A673 (cell line): ENCODE measurements at regions not wholly inside any gene's neighbourhood (a gene's known extent, or its start where the extent isn't known, plus 50 kb on each side); places are given as distances from the start of the nearest gene placed in this dataset.

Experiments used
- BruUV-seq: library from RNA; stranded (reverse); fragments of 400-500 nt; replicated peaks from 2 replicates; lab custom pipeline; 2021; lab: Mats Ljungman, UMichigan
- CTCF ChIA-PET: fragments of 300-600 bp; sonication (Branson Sonifier 250); formaldehyde crosslinking; loops from one replicate; lab custom pipeline; 2022; ENCODE audit warnings: antibody characterized with exemption; lab: Charles Lee
- POLR2A ChIA-PET: fragments of 300-600 bp; sonication (Branson Sonifier 250); formaldehyde crosslinking; loops from one replicate; lab custom pipeline; 2022; ENCODE audit warnings: antibody characterized with exemption; ENCODE audit not compliant: low non-redundant PET; lab: Charles Lee
- DNase-seq: peaks from one replicate; pipeline ENCODE4 v3.0.0-alpha.2; 2015; ENCODE audit warnings: low spot score
- H3K27ac ChIP-seq: fragments of 200-600 bp; sonication (generic); 2 replicates; pipeline ENCODE4 v1.5.1; 2016; ENCODE audit warnings: mixed run types, low read depth, mild to moderate bottlenecking, mixed read lengths, antibody characterized with exemption, low read length; ENCODE audit not compliant: poor library complexity, severe bottlenecking
- H3K27me3 ChIP-seq: fragments of 200-600 bp; sonication (generic); replicated peaks from 2 replicates; pipeline ENCODE4 v1.6.1; 2017; ENCODE audit warnings: mixed run types, low read depth, mild to moderate bottlenecking, mixed read lengths, antibody characterized with exemption, low read length; ENCODE audit not compliant: insufficient read depth, poor library complexity
- H3K36me3 ChIP-seq: fragments of 200-600 bp; sonication (generic); 2 replicates; pipeline ENCODE4 v1.6.1; 2016; ENCODE audit warnings: mixed run types, mild to moderate bottlenecking, mixed read lengths, antibody characterized with exemption, low read length; ENCODE audit not compliant: insufficient read depth, poor library complexity, severe bottlenecking
- H3K4me1 ChIP-seq: fragments of 200-600 bp; sonication (generic); 2 replicates; pipeline ENCODE4 v1.6.1; 2017; ENCODE audit warnings: mixed run types, mild to moderate bottlenecking, mixed read lengths, antibody characterized with exemption, low read length; ENCODE audit not compliant: insufficient read depth, poor library complexity, severe bottlenecking
- H3K4me3 ChIP-seq: fragments of 200-600 bp; sonication (generic); 2 replicates; pipeline ENCODE4 v1.5.1; 2016; ENCODE audit warnings: low read depth, mixed run types, mild to moderate bottlenecking, mixed read lengths, low read length; ENCODE audit not compliant: poor library complexity, severe bottlenecking
- H3K9me3 ChIP-seq: fragments of 200-600 bp; sonication (generic); 2 replicates; pipeline ENCODE4 v1.6.1; 2016; ENCODE audit warnings: mixed run types, low read depth, mild to moderate bottlenecking, mixed read lengths, antibody characterized with exemption, low read length; ENCODE audit not compliant: poor library complexity, severe bottlenecking
- CTCF ChIP-seq: fragments of 300-800, 200-600 bp; sonication (generic); conservative IDR thresholded peaks from 2 replicates; pipeline ENCODE4 v1.5.1; 2017; ENCODE audit warnings: low read depth, mild to moderate bottlenecking, antibody characterized with exemption, low read length, moderate library complexity, mixed read lengths
- EZH2 ChIP-seq: fragments of 200-600 bp; sonication (generic); IDR thresholded peaks from 2 replicates; pipeline ENCODE4 v1.6.1; 2017; ENCODE audit warnings: borderline replicate concordance, low read depth, mild to moderate bottlenecking, mixed read lengths, antibody characterized with exemption, low read length; ENCODE audit not compliant: poor library complexity, severe bottlenecking
- intact Hi-C: fragments of 100-400 bp; cut with micrococcal nuclease; formaldehyde crosslinking; loops from one replicate; pipeline ENCODE4 v1.10.0; 2022; ENCODE audit not compliant: unreplicated experiment

- intact Hi-C loops = no loop called here
- Histone ChIP-seq H3K9me3 (peaks cover 9% of the 10 kb centered on the region), H3K4me3 (no peak overlapping the region), H3K36me3 (no peaks in the 10 kb centered on the region), H3K27ac (no peak overlapping the region), H3K27me3 (no peaks in the 10 kb centered on the region), H3K4me1 (no peaks in the 10 kb centered on the region)
- CTCF ChIA-PET = no interaction called here
- TF ChIP-seq CTCF (no peak), EZH2 (no peak)
- no peak for DNase-seq
- BruUV-seq = no TSS peak
- POLR2A ChIA-PET = no interaction called here
Observed at GRCh38 chr6:168734523-168734922, 293.5 kb downstream of the SMOC2 start.

GRCh38 chr6:168732676-168733075 lies 291.7 kb downstream of the SMOC2 start:
- BruUV-seq = no TSS peak
- TF ChIP-seq EZH2 (no peak), CTCF (no peak)

DNA sequence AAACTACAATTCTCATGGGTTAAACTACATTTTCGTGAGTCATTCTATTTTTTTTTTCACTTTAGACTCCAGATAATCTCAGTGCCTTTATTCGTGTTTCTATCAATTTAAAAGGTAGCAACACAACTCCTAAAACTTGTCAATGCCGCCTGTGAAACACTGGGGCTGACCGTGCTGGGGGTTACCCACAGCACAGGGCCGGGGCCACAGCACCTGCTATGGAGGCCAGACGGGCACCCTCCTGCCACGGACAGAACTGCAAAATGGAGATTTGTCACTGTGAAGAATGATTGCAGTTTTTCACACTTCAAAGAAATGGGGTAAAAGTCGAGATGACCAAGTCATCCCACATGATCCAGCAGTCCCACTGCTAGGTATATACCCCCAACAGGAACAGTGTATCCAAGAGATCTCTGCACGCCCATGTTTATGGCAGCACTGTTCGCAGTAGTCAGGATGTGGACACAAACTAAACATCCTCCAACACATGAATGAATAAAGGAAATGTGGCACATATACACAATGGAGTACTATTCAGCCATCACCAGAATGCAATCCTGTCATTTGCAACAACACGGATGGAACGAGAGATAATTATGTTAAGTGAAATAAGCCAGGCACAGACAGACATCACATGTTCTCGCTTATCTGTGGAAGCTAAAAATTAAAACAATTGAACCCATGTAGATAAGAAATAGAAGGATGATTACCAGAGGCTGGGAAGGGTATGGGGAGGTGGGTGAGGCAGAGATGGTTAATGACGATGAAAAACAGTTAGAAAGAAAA lies 290.1 kb downstream of the SMOC2 start:
- Histone ChIP-seq H3K4me3 (no peak overlapping the region), H3K36me3 (no peaks in the 10 kb centered on the region), H3K4me1 (no peaks in the 10 kb centered on the region), H3K27ac (no peak overlapping the region), H3K9me3 (no peaks in the 10 kb centered on the region), H3K27me3 (no peaks in the 10 kb centered on the region)
- ChIA-PET CTCF (no interaction called here), POLR2A (no interaction called here)
- TF ChIP-seq CTCF (no peak), EZH2 (no peak)
- no peak for DNase-seq
- intact Hi-C loops = no loop called here
- BruUV-seq = no TSS peak

More at GRCh38 chr6:168732676-168733075, 291.7 kb downstream of the SMOC2 start:
- H3K9me3 ChIP-seq = peaks cover under 1% of the 10 kb centered on the region
- H3K27ac ChIP-seq = no peak overlapping the region
- no peaks in the 10 kb centered on the region for H3K36me3 ChIP-seq
- CTCF ChIA-PET = no interaction called here
- H3K4me1 ChIP-seq = no peaks in the 10 kb centered on the region
- no peak for DNase-seq
- intact Hi-C loops = no loop called here
- POLR2A ChIA-PET = no interaction called here
- H3K27me3 ChIP-seq = no peaks in the 10 kb centered on the region
- no peak overlapping the region for H3K4me3 ChIP-seq
